Progenitor cell of endocrine pancreas (in vitro differentiated cells): ENCODE measurements at regions not wholly inside any gene's neighbourhood (a gene's known extent, or its start where the extent isn't known, plus 50 kb on each side); places are given as distances from the start of the nearest gene placed in this dataset.

Experiments
- DNase-seq: peaks from one replicate; pipeline ENCODE4 v3.0.0; 2021; ENCODE audit warnings: low spot score; ENCODE audit not compliant: unreplicated experiment
- H3K27ac Mint-ChIP-seq: 2 replicates; pipeline ENCODE4 v1.8.0; 2021; ENCODE audit warnings: mild to moderate bottlenecking, moderate library complexity, mixed read lengths
- H3K27me3 Mint-ChIP-seq: 2 replicates; pipeline ENCODE4 v1.8.0; 2021; ENCODE audit warnings: mixed read lengths
- H3K36me3 Mint-ChIP-seq: 2 replicates; pipeline ENCODE4 v1.8.0; 2022; ENCODE audit warnings: mixed read lengths; ENCODE audit not compliant: insufficient read depth
- H3K4me1 Mint-ChIP-seq: 2 replicates; pipeline ENCODE4 v1.8.0; 2021; ENCODE audit warnings: low read depth, mixed read lengths
- H3K4me3 Mint-ChIP-seq: 2 replicates; pipeline ENCODE4 v1.8.0; 2021; ENCODE audit warnings: low read depth, mild to moderate bottlenecking, moderate library complexity, mixed read lengths
- H3K9me3 Mint-ChIP-seq: 2 replicates; pipeline ENCODE4 v1.8.0; 2021; ENCODE audit warnings: low read depth, mixed read lengths
- TF ChIP-seq, protein P1 (sequence below): fragments of 200-600 bp; sonication (generic); IDR thresholded peaks from one replicate; pipeline ENCODE4 v1.5.0; 2021; ENCODE audit warnings: antibody characterized with exemption, mild to moderate bottlenecking; ENCODE audit not compliant: unreplicated experiment

- Mint-ChIP-seq H3K4me1 (peaks cover 2% of the 10 kb centered on the region), H3K36me3 (no peaks in the 10 kb centered on the region), H3K4me3 (no peak overlapping the region), H3K27me3 (no peaks in the 10 kb centered on the region), H3K9me3 (no peaks in the 10 kb centered on the region), H3K27ac (no peak overlapping the region)
- DNase-seq: no peak
- TF ChIP-seq, protein P1, sequence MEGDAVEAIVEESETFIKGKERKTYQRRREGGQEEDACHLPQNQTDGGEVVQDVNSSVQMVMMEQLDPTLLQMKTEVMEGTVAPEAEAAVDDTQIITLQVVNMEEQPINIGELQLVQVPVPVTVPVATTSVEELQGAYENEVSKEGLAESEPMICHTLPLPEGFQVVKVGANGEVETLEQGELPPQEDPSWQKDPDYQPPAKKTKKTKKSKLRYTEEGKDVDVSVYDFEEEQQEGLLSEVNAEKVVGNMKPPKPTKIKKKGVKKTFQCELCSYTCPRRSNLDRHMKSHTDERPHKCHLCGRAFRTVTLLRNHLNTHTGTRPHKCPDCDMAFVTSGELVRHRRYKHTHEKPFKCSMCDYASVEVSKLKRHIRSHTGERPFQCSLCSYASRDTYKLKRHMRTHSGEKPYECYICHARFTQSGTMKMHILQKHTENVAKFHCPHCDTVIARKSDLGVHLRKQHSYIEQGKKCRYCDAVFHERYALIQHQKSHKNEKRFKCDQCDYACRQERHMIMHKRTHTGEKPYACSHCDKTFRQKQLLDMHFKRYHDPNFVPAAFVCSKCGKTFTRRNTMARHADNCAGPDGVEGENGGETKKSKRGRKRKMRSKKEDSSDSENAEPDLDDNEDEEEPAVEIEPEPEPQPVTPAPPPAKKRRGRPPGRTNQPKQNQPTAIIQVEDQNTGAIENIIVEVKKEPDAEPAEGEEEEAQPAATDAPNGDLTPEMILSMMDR: no peak
Observed at GRCh38 chr3:180358179-180358578, 243.8 kb upstream of the TTC14 start.

DNA sequence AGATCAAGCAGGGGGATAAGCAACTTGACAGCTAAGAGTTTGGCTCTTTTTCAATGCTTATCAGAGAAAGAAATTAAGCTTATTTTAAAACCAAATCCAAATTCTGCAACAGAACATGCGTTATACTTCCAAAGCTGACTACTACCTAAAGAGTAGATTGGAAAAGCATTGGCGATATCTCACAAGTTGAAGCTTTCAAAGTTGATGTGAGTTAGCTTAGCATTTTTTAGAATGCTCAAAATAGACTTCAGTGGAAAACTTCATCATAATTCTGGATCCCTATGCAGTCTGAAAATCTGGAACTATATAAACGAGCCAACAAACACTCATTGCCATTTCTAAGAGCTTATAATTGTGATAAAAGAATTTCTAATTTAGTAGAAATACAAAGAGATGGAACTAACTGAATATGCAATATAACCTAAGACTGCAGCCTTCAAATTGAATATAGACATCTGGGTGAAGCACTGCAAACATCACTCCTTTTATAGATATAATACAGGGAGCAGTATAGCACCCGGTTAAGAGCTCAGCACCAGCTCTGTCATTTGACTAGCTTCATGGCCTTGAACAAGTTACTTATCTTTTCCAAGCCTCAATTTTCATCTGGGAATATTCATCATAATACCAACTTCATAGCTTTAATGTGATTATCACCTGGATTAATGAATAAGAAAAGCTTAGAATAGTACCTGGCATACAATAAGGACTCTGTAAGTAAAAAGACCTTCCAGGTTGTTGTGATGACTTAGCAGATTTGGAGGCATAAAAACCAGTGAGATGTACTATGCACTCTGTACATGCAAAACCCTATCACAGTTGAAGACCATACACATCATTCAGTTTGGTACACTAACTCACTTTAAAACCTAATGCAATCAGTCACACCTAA lies 242.7 kb upstream of the TTC14 start:
- Mint-ChIP-seq H3K27ac (no peak overlapping the region), H3K4me1 (peaks cover 4% of the 10 kb centered on the region), H3K9me3 (no peaks in the 10 kb centered on the region), H3K36me3 (no peaks in the 10 kb centered on the region), H3K27me3 (no peaks in the 10 kb centered on the region), H3K4me3 (no peak overlapping the region)
- TF ChIP-seq, protein P1: no peak
- DNase-seq: no peak

DNA sequence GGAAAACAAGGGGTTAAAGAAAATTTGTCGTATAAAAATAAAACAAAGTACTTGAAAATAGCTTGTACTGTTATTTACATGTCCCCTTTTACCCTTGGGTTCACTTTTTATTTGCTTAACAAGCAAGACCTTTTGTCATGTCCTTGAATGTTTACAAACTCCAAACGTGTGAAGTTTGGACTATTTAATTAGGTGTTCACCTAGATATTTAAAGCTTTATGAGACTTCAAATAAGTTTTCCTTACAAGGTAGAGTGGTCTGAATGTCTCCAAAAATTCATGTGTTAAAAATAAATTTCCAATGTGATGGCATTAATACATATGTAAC lies 242.0 kb upstream of the TTC14 start:
- Mint-ChIP-seq H3K27me3 (no peaks in the 10 kb centered on the region), H3K36me3 (no peaks in the 10 kb centered on the region), H3K4me1 (peaks cover 4% of the 10 kb centered on the region), H3K4me3 (no peak overlapping the region), H3K9me3 (no peaks in the 10 kb centered on the region), H3K27ac (no peak overlapping the region)
- DNase-seq: no peak
- TF ChIP-seq, protein P1: no peak

DNA sequence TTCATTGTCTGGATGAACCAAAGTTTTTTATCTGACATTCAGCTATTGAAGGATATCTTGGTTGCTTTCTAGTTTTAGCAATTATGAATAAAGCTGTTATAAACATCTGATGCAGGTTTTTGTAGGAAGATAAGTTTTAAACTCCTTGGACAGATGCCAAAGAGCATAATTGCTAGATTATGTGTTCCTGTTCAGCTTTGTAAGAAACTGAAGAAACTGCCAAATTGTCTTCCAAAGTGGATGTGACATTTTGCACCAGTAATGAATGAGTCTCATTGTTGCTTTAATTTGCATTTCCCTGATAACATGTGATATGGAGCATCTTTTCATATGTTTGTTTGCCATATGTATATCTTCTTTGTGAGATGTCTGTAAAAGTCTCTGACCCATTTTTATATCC lies 239.9 kb upstream of the TTC14 start:
- no peaks in the 10 kb centered on the region for H3K27me3 Mint-ChIP-seq
- H3K36me3 Mint-ChIP-seq: no peaks in the 10 kb centered on the region
- peaks cover 8% of the 10 kb centered on the region for H3K9me3 Mint-ChIP-seq
- no peak overlapping the region for H3K4me3 Mint-ChIP-seq
- H3K27ac Mint-ChIP-seq: no peak overlapping the region
- no peak for DNase-seq
- H3K4me1 Mint-ChIP-seq: peaks cover 4% of the 10 kb centered on the region
- TF ChIP-seq, protein P1: no peak

- H3K27me3 Mint-ChIP-seq: no peaks in the 10 kb centered on the region
- no peak for DNase-seq
- no peaks in the 10 kb centered on the region for H3K4me1 Mint-ChIP-seq
- H3K27ac Mint-ChIP-seq: no peak overlapping the region
- H3K36me3 Mint-ChIP-seq: no peaks in the 10 kb centered on the region
- no peak overlapping the region for H3K4me3 Mint-ChIP-seq
- peaks cover 7% of the 10 kb centered on the region for H3K9me3 Mint-ChIP-seq
- TF ChIP-seq, protein P1: no peak
Observed at GRCh38 chr3:180375831-180376230, 226.1 kb upstream of the TTC14 start.
